ENCODE measurements at regions not wholly inside any gene's neighbourhood (a gene's known extent, or its start where the extent isn't known, plus 50 kb on each side); places are given as distances from the start of the nearest gene placed in this dataset.

DNA sequence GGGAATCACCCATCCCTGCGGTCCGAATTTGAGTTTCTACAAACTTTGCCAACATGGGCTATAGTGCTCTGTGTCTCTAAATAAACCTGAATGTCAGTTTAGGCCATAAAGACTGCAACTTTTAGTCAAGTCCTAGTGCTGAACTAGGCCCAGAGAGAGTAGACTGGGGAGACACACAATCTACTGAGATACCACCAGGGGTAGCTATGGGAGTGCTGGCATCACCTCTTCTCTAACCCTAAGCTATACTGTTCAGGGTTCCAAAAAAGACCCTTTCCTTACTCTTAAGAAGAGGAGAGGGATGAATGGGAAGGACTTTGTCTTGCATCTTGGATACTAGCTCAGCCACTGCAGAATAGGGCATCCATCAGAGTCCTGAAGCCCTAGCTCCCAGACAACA is 866.7 kb upstream of the PRMT6 start:
- no peak for DNase-seq

DNA sequence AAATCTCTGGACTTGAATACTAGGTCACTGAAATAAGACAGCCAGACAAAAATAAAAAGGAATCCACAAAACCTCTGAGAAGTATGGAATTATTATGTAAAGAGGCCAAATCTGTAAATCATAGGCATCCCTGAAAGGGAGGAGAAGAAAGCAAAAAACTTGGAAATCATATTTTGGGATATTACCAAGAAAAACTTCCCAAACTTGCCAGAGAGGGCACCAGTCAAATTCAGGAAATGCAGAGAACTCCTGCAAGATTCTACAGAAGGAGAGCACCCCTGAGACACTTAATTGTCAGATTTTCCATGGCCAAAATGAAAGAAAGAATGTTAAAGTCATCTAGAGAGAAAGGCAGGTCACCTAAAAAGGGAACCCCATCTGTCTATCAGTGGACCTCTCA is 862.3 kb upstream of the PRMT6 start:
- DNase-seq: no peak

DNA sequence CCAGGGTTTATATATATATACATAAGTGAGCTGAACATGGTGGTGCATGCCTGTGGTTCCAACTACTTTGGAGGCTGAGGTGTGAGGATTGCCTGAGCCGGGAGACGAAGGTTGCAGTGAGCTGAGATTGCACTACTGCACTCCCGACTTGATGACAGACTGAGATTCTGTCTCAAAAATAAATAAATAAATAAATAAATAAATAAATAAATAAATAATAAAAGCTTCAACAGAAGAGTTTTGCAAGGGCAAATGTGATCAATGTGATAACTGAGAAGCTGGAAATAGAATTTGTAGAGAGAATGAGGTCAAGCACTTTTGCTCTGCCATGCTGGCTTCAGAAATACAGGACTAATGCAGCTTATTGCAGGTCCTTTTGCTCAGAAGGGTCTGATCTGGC is 855.8 kb upstream of the PRMT6 start:
- no peak for DNase-seq

DNA sequence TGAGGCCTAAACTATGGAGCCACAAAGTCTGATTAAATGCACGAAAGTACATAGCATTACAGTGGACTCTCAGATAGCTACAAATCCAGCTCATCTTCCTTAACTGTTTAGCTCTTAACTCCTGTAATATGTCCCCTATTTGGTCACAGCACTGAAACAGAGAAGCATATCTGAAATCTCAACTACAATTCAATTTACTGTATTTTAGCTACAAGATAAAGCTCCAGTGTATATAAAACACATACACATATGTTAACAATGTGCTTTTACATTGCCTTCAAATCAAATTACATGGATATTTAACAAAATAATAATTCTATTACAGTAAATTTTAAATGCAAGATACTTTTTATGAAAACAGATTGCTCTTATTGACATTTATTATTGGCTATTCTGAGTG is 849.3 kb upstream of the PRMT6 start:
- no peak for DNase-seq

DNA sequence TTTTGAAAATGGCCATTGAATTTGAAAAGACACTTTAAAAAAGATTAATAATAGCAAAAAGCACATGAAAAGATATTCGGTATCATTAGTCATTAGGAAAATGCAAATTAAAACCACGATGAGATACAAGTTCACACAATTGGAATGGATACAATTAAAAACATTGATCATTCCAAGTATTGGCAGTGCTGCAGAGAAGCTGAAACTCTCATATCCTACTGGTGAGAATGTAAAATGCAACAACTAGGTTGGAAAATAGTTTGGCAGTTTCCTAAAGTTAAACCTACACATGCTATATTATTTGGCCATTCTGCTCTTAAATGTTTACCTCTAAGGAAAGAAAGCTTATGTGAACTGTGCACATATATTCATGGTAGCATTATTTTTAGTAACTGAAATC is 838.7 kb upstream of the PRMT6 start:
- peak; percentile 1 for DNase-seq

DNA sequence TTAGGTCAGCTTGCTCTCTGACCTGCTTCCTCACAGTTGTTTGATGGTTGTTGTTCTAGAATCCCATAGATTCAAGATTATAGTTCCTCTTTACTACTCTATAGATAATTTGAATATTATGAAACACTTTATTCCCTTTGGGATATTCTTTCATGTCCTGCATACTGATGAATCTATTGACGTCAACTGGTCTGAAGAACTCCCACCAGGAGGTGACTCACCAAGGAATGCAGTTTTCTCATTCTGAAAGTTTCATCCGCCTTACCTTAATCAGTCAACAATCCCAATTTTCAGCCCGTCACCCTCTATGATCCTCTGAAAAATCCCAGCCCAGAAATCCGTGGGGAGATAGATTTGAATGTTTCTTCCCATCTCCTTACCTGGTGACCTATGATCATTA is 834.1 kb upstream of the PRMT6 start:
- no peak for DNase-seq

DNA sequence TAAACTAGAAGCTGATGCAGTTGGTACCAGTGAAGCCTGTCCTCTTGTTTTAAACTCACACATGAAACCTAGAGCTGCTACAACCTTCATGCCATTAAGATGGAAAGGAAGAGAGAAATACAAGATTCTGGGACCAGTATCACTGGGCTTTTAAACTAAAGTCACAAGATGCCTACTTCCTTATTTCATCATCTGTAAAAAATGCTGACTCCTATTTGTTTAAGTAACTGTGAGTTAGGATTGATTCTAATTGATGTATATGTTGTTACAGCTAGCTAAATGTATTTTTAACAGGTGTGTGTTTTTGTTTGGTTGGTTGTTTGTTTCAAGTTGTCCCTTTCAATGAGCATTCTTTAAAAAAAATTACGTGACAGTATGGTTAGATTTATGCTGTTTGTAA is 833.3 kb upstream of the PRMT6 start:
- no peak for DNase-seq

DNA sequence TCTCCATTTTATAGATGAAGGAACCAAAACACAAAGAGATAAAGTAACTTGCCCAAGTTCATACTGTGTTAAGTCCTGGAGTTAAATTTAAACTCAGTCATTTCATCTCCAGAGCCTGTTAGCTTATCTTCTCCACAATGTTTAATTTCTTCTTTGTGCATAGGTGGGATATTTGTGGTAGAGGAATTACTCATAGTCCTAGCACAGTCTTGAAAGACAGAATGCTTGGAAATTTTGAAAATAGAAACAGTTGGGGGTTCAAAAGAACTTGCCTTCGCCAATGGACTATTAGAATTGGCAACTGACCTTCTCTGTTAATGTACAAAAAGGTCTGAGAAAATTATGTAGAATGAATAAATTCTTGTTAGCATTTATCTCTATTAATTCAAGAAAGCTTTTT is 832.0 kb upstream of the PRMT6 start:
- no peak for DNase-seq

DNA sequence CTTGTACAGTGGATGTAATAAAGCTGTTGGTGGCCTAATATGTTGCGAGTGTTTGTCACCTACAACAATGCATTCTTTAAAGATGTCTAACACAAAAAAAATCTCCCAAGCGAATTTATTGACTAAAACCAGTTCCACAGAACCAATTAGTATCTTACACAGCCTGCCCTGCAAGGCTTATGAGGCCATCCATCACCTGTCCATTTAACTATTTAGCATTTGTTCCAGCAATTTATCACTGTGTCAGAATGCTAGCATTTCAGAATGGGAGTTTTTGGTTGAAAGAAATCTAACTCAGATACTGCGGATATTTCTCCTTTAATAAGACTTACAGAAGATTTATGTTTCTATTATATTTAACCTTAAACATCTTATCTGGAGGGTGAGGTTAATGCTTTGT is 831.1 kb upstream of the PRMT6 start:
- no peak for DNase-seq

DNA sequence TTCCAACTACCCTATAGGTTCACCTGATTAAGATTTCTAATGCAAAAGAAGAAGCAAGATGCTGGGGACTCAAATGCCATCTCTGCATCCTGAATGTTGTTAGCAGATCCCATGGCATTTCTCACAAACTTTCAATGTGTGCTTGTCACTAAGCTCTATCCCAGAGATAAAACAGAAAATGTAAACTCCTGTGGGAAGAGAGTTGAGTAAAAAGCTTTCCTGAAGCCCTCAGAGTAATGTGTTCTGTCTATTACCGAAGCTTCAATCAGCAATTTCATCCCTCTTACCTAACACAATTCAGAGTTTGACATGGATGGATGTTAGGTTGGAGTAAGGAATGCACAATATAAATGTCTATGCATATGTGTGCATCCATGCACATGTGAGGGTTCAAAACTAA is 829.9 kb upstream of the PRMT6 start:
- no peak for DNase-seq

DNA sequence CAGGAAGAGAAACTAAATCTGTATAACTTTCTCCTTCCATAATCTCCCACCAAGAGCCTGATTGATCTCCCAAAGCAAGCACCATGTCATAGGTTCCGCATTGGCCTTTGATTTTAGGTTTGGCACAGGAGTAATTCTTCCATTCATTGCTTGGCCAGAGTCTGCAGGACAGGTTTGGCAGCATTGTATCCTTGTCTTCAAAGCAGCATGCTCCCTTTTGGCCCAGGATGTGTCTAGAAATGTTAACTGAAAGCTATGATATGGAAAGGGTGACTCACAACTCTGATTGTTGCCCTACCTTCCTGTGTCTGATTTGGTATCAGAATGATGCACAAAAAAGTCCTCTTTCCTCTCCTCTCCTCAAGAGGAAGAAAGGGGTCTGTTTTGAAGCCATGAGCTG is 824.3 kb upstream of the PRMT6 start:
- no peak for DNase-seq

DNA sequence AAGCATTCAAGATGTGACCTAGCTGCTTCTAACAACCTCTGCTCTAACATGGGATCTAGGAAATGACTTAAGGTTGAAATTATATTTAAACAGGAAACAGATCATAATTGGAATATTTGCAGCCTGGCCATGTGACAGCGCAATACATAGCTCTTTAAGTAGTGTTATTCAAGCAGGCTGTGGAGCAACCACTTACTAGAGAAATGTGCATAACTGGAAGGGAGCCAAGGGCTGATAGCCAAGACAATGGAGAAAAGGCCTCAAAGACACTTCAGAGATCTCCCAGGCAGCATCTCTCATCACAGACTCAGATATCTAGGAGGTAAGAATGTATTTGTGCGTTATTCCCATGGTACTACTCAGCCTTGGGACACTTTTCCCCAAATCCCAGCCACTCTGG is 823.0 kb upstream of the PRMT6 start:
- no peak for DNase-seq

DNA sequence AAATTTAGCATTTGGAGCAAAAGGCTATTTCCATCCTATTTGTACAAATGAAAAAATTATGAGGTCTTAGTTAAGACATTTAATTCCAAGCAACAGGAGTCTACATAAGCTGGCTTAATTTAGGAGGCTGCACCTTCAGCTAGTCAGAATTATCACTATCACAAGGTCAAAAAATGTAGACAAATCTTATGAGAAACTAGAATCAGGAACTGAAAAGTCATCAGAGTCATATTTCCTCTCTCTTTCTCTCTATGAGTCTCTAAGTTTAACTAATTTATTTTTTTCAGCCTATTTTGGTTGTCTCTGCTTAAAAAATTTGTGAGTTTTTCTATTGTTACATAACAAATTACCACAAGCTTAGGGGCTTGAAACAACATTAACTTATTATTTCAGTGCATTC is 807.1 kb upstream of the PRMT6 start:
- DNase-seq: no peak

DNA sequence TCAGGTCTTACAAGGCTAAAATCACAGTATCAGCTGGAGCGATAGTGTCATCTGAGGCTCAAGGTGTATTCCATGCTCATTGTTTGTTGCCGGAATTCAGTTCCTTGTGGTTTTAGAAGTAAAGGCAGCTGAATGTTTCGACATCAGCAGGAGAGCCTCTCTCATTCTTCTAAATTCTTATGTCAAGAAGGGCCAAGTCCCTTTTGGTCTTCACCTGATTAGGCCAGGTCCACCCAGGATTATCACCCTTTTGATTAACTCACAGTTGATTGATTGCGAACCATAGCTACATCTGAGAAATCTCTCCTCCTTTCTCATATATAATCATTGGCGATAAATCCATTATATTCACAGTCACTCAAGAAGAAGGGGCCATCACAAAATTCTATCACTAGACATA is 806.7 kb upstream of the PRMT6 start:
- DNase-seq: no peak

DNA sequence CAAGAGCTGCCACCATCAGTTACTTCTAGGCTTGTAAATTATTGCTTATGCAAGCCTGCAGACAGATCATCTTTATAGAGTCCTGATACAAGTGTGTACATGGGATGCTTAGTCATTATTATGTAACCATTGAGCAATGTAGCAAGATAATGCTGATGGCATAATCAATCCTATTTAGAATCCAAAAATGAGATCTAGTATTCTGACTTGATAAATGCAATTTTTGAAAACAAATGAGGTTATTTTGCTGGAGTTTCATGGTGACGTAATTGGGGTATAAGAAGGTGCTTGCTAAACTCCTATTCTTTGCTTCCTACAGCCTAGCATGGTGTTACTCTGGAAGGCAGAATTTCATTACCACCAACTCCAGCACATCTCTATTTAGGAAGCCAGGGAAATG is 801.7 kb upstream of the PRMT6 start:
- DNase-seq: no peak

DNA sequence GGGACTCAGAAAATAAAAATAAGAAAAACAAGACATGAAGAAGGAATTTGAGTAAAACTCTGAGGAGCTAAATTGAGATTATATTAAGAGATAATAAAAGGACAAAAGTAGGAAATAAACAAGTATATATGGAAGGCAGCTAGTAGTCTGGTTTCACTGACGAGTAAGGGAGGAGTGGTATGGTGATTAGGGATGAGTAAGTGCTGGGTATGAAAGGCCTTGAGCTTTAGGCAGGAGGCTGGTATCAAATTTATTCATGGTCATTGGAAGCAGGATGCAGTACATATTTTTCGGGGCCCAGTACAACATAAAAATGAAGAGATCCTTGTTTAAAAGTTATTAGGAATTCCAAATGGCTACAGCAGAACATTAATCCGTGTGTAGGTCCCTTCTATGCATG is 789.7 kb upstream of the PRMT6 start:
- DNase-seq: no peak

DNA sequence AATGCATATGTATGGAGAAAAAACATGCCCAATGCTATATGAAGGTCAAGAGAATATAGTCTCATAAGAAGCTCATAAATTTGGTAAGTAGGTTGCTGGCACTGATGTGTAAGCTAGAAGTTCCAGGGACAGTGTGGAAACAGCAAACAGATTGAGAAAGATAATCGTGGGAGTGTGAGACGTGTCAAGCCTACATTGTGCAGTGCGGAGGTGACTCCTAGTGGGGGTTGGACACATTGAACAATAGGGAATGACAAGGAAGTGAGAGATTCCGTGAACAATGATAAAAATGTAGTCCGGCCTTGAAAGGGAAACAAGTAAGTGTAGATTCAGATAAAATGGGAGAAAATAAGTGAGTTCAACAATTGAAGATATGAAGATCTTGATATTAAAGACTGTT is 788.4 kb upstream of the PRMT6 start:
- no peak for DNase-seq

DNA sequence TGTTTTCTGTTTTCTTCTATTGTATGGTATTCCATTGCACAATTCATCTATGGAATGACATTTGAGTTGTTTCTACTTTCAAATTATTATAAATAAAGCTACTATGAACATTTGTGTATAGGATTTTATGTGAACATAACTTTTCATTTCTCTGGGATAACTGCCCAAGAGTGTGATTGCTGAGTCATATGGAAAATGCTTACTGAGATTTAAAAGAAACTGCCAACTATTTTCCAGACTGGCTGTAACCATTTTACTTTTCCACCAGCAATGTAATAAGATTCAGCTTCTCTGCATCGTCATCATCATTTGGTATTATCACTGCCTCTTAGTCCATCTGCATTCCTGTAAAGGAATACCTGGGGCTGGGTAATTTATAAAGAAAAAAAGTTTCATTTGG is 779.6 kb upstream of the PRMT6 start:
- DNase-seq: no peak

DNA sequence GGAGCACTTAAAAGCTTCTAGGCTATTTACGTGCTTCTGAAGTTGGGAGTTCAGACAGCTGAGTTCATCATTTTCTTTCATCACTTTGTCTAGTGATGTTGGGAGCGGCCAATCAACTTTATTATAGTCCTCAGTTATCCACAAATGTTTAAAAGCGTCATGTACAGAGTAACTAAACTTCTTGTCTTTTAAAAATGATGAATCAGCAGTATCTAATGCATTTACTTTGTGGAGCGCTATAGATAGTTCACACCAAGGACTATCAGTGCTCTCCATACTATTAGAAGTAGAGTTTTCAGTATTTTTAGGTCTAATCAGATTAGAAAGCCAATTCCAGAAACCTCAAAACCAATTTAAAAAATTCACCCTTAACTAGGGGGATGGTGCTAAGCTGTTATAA is 778.7 kb upstream of the PRMT6 start:
- no peak for DNase-seq

DNA sequence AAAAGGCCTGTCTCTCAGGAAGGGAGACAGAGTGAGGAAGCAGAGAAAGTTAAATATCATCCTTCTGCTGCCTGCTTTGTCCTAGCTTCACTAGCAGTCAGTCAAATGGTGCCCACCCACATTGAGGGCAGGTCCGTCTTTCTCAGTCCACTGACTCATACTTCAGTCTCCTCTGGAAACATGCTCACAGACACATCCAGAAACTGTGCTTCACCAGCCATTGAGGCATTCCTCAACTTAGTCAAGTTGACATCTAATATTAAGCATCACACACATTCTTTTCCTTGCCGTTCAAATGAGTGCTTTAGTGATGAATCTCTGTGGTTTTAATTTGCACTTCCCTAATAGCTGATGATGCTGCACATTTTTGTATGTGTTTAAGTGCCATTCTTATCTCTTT is 777.8 kb upstream of the PRMT6 start:
- DNase-seq: no peak

DNA sequence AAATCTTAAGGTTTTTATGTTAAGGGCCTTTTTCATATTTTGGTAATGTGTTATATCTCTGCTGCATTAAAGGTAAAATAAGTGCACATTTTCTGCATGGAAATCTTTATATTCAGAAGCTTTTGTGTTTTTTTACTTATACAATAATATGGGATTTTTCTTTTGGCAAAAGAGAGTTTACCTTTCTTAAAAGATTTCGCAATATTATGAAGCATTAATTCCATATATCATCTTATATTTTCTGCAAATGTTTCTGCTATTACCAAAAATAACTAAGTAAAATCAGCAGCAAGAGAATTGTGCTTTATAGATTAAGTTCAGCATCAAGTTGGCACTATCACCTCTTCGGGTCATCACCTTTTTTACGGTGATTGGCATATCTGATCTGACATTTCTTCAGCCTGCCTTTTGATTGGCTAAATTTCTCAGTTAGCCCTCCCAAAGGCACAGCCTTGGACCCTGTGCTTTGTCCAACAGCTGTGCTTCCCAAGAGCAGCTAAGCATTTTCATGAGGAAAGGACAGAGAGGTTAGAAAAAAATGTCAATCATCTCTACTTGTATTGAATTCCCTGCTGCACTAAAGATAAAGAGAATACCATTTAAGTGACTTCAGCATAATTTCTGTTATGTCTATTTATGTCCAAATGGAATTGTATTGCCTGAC is 767.1 kb upstream of the PRMT6 start:
- no peak for DNase-seq

DNA sequence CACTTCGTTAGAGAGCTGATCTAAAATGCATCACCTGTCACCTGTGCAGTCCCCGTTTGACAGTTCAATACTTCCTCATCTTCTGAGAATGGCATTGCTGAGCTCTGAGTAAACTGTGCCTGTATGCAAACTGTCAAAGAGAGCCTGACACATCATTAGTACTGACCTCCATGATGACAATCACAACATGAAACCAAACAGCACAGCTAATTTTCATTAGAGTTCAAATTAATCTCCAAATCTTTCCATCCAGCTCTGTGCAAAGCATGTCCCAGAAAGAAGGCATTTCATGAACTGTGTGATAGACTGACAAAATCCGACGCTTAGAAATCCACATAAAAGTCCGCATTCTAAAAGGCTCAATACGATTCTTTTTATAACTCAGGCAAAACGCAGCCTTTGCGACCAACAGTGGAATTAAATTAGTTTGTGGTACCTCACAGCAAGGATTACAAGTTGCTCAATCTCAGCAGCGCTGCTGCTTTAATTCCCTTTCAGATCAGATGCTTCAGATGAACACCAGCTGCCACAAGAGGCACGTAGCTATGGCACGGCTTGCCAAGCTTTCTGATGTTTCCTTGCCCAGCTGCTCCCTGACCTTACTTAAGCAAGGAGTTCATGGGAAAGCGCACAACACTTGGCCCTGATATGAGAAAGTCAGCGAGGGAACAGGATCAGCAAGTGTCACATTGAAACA is 765.5 kb upstream of the PRMT6 start:
- no peak for DNase-seq

DNA sequence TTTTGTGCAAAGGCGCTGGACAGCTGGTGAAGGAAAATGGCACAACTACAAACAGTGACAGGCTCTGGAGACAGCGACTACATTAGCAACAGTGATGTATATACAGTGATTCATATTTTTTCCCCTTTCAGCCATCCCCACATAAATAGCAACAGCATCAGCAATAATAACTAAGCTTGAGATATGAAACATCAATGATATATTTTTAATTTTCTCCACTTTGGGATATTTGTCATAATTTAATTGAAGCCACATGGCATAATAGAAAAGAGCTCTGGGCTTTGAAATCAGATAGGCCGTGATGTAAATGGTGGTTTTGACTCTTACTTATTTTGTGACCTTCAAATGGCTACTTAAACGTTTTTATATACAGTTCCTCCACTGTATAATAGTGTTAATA is 764.3 kb upstream of the PRMT6 start:
- DNase-seq: no peak

DNA sequence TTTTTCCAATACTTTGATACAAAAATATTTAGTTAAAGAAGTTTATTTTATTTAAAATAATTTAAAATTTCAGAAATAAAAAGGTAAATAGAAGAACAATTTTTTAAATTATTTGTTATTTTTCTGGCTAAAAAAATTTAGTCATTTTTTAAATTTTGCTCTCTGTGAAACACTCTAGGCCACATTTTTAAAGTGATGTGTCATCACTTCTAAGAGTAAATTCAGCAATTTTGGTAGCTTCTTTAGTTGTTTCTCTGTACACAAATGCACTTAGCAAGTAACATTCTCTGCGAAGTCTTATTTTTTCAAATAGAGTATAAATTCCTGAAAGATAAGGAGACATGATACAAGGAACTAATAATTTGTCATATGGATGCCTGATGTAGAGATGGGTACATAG is 760.0 kb upstream of the PRMT6 start:
- DNase-seq: no peak

DNA sequence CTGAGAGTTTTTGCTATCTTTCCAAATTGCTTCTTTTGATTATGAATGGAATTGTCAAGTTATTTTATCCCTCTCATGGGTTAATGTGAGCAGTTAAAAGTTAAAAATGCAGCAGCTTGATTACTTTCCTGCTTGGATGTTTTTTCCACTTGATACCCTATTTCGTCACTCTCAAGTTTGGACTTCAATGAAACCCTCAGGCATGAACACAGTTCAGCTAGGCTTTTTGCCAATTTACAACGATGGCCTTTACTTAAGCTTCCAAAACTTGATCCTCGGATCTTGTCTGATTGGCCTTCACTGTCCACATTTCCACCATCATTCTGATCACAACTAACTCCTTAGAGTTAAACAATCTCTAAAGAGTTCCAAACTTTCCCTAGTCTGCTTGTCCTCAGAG is 752.4 kb upstream of the PRMT6 start:
- DNase-seq: no peak

Measured in hematopoietic multipotent progenitor cell treated with erythropoietin and hydrocortisone succinate and interleukin-3 and kit ligand, for 6 days (in vitro differentiated cells).